K562 (cell line): ENCODE measurements at regions not wholly inside any gene's neighbourhood (a gene's known extent, or its start where the extent isn't known, plus 50 kb on each side); places are given as distances from the start of the nearest gene placed in this dataset.

Source experiments
- ATAC-seq: fragments of 200-7000 bp; cut with Tn5 transposase; 3 replicates; pipeline ENCODE4 v1.9.1; 2020; ENCODE audit warnings: moderate library complexity
- BruUV-seq: library from RNA; stranded (reverse); fragments of 400-500 nt; replicated peaks from 2 replicates; lab custom pipeline; 2021; lab: Mats Ljungman, UMichigan
- CTCF ChIA-PET: fragments of 300-600 bp; formaldehyde crosslinking; extraction: SDS; loops from one replicate; lab custom pipeline; 2021; ENCODE audit warnings: low intra/inter-chr PET ratio; lab: Yijun Ruan, JAX
- POLR2A ChIA-PET: fragments of 300-600, 350-650 bp; sonication (Branson Sonifier 250); formaldehyde crosslinking; extraction: SDS; loops from one replicate; lab custom pipeline; 2021; ENCODE audit warnings: antibody characterized with exemption, inconsistent platforms; lab: Yijun Ruan, JAX
- DNase-seq, 4 experiments: peaks; one replicate each; pipeline versions ENCODE4 v3.0.0 to v3.0.0-alpha.2; 2011 to 2018; ENCODE audit warnings: low spot score in 3 of 4, mixed read lengths in 3 of 4; ENCODE audit errors: extremely low read depth in 1 of 4
- FAIRE-seq: peaks from 2 replicates; lab custom pipeline; 2011; peaks lifted over from hg19 to GRCh38; lab: Jason Lieb, UNC
- H2AFZ ChIP-seq: 2 replicates; pipeline ENCODE4 v1.6.0; 2011; ENCODE audit warnings: low read depth, low read length, control low read depth, inconsistent platforms
- H3K27ac ChIP-seq: fragments of 200-600 bp; 3 replicates; pipeline ENCODE4 v1.8.0; 2011; ENCODE audit warnings: low read depth, mild to moderate bottlenecking, control low read depth, inconsistent platforms, low read length, moderate library complexity, mixed read lengths; ENCODE audit errors: extremely low read depth
- H3K27me3 ChIP-seq, 2 experiments: fragments of 300-600 bp in 1 of 2; 2 replicates in 1 of 2; 3 replicates in 1 of 2; pipeline versions ENCODE4 v1.6.0 to v1.8.0; 2011; ENCODE audit warnings: inconsistent platforms in 2 of 2, low read length in 2 of 2, mild to moderate bottlenecking in 1 of 2, mixed read lengths in 1 of 2, moderate library complexity in 1 of 2; ENCODE audit not compliant: control insufficient read depth in 2 of 2, insufficient read depth in 2 of 2
- H3K36me3 ChIP-seq: fragments of 300-600 bp; 3 replicates; pipeline ENCODE4 v1.8.0; 2011; ENCODE audit warnings: mild to moderate bottlenecking, low read length, inconsistent platforms; ENCODE audit not compliant: control insufficient read depth, insufficient read depth
- H3K4me1 ChIP-seq, 2 experiments: fragments of 200-600 bp in 1 of 2; replicated peaks in 1 of 2; 2 replicates in 1 of 2; 3 replicates in 1 of 2; pipeline versions ENCODE4 v1.5.1 to v1.8.0; 2011; ENCODE audit warnings: inconsistent platforms in 2 of 2, low read length in 2 of 2, mild to moderate bottlenecking in 1 of 2, mixed read lengths in 1 of 2, moderate library complexity in 1 of 2; ENCODE audit not compliant: control insufficient read depth in 2 of 2, insufficient read depth in 2 of 2
- H3K4me2 ChIP-seq: 2 replicates; pipeline ENCODE4 v1.6.1; 2011; ENCODE audit warnings: low read length, control low read depth, inconsistent platforms, mixed read lengths; ENCODE audit not compliant: insufficient read depth
- H3K4me3 ChIP-seq: fragments of 200-600 bp; sonication (generic), shearing (Covaris generic); 2 replicates; pipeline ENCODE4 v1.5.1; 2016; ENCODE audit warnings: control low read depth, inconsistent platforms
- H3K79me2 ChIP-seq: fragments of 200-600 bp; 3 replicates; pipeline ENCODE4 v1.8.0; 2011; ENCODE audit warnings: low read length, inconsistent platforms; ENCODE audit not compliant: control insufficient read depth, insufficient read depth
- H3K9ac ChIP-seq, 2 experiments: 2 replicates each; pipeline versions ENCODE4 v1.6.0 to v1.6.1; 2011; ENCODE audit warnings: low read depth in 2 of 2, low read length in 2 of 2, control low read depth in 1 of 2, inconsistent platforms in 1 of 2, mild to moderate bottlenecking in 1 of 2, mixed read lengths in 1 of 2; ENCODE audit not compliant: insufficient read depth in 1 of 2
- H3K9me1 ChIP-seq: one replicate; pipeline ENCODE4 v1.6.0; 2011; ENCODE audit warnings: inconsistent platforms, mild to moderate bottlenecking, low read length, moderate library complexity; ENCODE audit not compliant: control insufficient read depth, insufficient read depth
- H3K9me3 ChIP-seq: replicated peaks from 2 replicates; pipeline ENCODE4 v1.5.1; 2011; ENCODE audit warnings: low read depth, low read length, inconsistent platforms; ENCODE audit not compliant: control insufficient read depth, insufficient read depth
- H4K20me1 ChIP-seq: replicated peaks from 2 replicates; pipeline ENCODE4 v1.6.1; 2011; ENCODE audit warnings: low read length, inconsistent platforms, mixed read lengths; ENCODE audit not compliant: control insufficient read depth, insufficient read depth
- CBFB ChIP-seq: sonication (generic); formaldehyde crosslinking; IDR thresholded peaks from 2 replicates; pipeline ENCODE4 v1.4.0; 2020; ENCODE audit warnings: mild to moderate bottlenecking, missing genetic modification reagents
- CBX3 ChIP-seq, 2 experiments: IDR thresholded peaks; 1 replicate in 1 of 2; 2 replicates in 1 of 2; pipeline ENCODE4 v1.6.1; 2012; ENCODE audit warnings: inconsistent platforms in 2 of 2, low read length in 2 of 2, borderline replicate concordance in 1 of 2, control low read depth in 1 of 2
- CBX5 ChIP-seq: IDR thresholded peaks from 2 replicates; pipeline ENCODE4 v1.6.1; 2014; ENCODE audit warnings: low read depth, borderline replicate concordance
- CLOCK ChIP-seq: fragments of 250-450 bp; sonication (Bioruptor Pico); IDR thresholded peaks from 2 replicates; pipeline ENCODE4 v1.4.0; 2020; ENCODE audit warnings: mild to moderate bottlenecking, moderate library complexity, borderline replicate concordance
- CSDE1 ChIP-seq, 2 experiments: fragments of 450-650 bp; IDR thresholded peaks; 2 replicates each; pipeline ENCODE4 v1.6.1; 2016; ENCODE audit warnings: mild to moderate bottlenecking in 1 of 2
- EP400 ChIP-seq: fragments of 450-650 bp; IDR thresholded peaks from 2 replicates; pipeline ENCODE4 v1.6.1; 2017; ENCODE audit warnings: antibody characterized with exemption, mild to moderate bottlenecking, moderate library complexity
- HDAC1 ChIP-seq, 2 experiments: fragments of 450-650 bp; IDR thresholded peaks; 2 replicates each; pipeline ENCODE4 v1.6.1; 2016 to 2017; ENCODE audit warnings: inconsistent platforms in 1 of 2, mild to moderate bottlenecking in 1 of 2, moderate library complexity in 1 of 2
- HDGF ChIP-seq: fragments of 450-650 bp; IDR thresholded peaks from 2 replicates; pipeline ENCODE4 v1.6.1; 2016
- HIVEP1 ChIP-seq: fragments of 250-450 bp; sonication (Bioruptor Pico); IDR thresholded peaks from 2 replicates; pipeline ENCODE4 v1.4.0; 2020; ENCODE audit warnings: mild to moderate bottlenecking
- JUND ChIP-seq, 2 experiments: IDR thresholded peaks; 2 replicates in 1 of 2; 3 replicates in 1 of 2; pipeline ENCODE4 v1.6.1; 2011; ENCODE audit warnings: borderline replicate concordance in 2 of 2, low read depth in 2 of 2, low read length in 2 of 2, improper control_type of control experiment in 1 of 2, missing biosample characterization in 1 of 2, missing genetic modification characterization in 1 of 2, missing genetic modification reagents in 1 of 2
- MAFK ChIP-seq: IDR thresholded peaks from 2 replicates; pipeline ENCODE4 v1.6.1; 2011; ENCODE audit warnings: low read length, improper control_type of control experiment
- PHB2 ChIP-seq: fragments of 450-650 bp; IDR thresholded peaks from 2 replicates; pipeline ENCODE4 v1.6.1; 2017; ENCODE audit warnings: low read depth
- TRIM24 ChIP-seq, 2 experiments: fragments of 450-650 bp; IDR thresholded peaks; 2 replicates each; pipeline ENCODE4 v1.6.1; 2016
- TRIM28 ChIP-seq: fragments of 450-650 bp; IDR thresholded peaks from 2 replicates; pipeline ENCODE4 v1.6.1; 2017
- XRCC4 ChIP-seq: IDR thresholded peaks from one replicate; pipeline ENCODE4 v1.6.1; 2011; ENCODE audit not compliant: insufficient read depth, insufficient read length; ENCODE audit errors: extremely low read depth
- ZNF586 ChIP-seq: fragments of 450-650 bp; formaldehyde crosslinking; conservative IDR thresholded peaks from 2 replicates; pipeline ENCODE4 v1.4.0; 2020; ENCODE audit warnings: mild to moderate bottlenecking, moderate library complexity
- WGBS: fragments of 100-300 bp; shearing (Covaris generic); methylation state at CpG from one replicate; pipeline ENCODE4 v1.1.6; 2016; ENCODE audit warnings: low coverage, mixed read lengths; ENCODE audit not compliant: insufficient coverage; ENCODE audit errors: missing lambda C conversion rate; 5-methylcytosine and 5-hydroxymethylcytosine counted together
- in situ Hi-C: fragments of 300-500 bp; cut with MboI; formaldehyde crosslinking; loops from 4 replicates; pipeline ENCODE4 v1.15.0; 2018; ENCODE audit warnings: inconsistent platforms, mixed read lengths
- intact Hi-C: fragments of 100-400 bp; cut with micrococcal nuclease; formaldehyde crosslinking; loops from 2 replicates; pipeline ENCODE4 v1.14.2; 2022

GRCh38 chr2:125073440-125073839, 1048.4 kb downstream of the CNTNAP5 start:
- CTCF ChIA-PET, result no interaction called here
- no peaks in the 10 kb centered on the region for H3K9me1 ChIP-seq
- intact Hi-C loops (no loop called here), in situ Hi-C loops (no loop called here)
- POLR2A ChIA-PET, result no interaction called here
- no peak for DNase-seq
- no peak for FAIRE-seq
- H4K20me1 ChIP-seq, result no peaks in the 10 kb centered on the region
- no peak for ATAC-seq
- H2AFZ ChIP-seq, result no peak overlapping the region
- no peaks in the 10 kb centered on the region for H3K27me3 ChIP-seq
- 2% methylated on average over 3 of the region's 3 CpGs for WGBS
- H3K36me3 ChIP-seq, result no peaks in the 10 kb centered on the region
- no peak overlapping the region for H3K27ac ChIP-seq
- BruUV-seq, result no TSS peak
- no peaks in the 10 kb centered on the region; the same call in 1 of the 2 replicates for H3K9me3 ChIP-seq
- H3K4me3 ChIP-seq, result no peak overlapping the region
- H3K9ac ChIP-seq, result no peak overlapping the region
- TF ChIP-seq CBX5 (peak; percentile 87), TRIM28 (0 out of 2 replicates have a peak, but pooled peaks have one; percentile 39), TRIM24 (IDR thresholded peaks at IDR 0.05) (no peak), CBX3 (IDR thresholded peaks at IDR 0.05; ENCODE audit: borderline replicate concordance in 1 of 2, low read length in 2 of 2) (peak in 1 of 2 experiments; percentile 57; a peak in 1 of 3 replicates)
- no peaks in the 10 kb centered on the region for H3K4me1 ChIP-seq
- H3K79me2 ChIP-seq, result no peaks in the 10 kb centered on the region
- no peak overlapping the region for H3K4me2 ChIP-seq

GRCh38 chr2:125085904-125086303, 1060.8 kb downstream of the CNTNAP5 start:
- ChIA-PET POLR2A (no interaction called here), CTCF (no interaction called here)
- WGBS, result 0% methylated on average over 1 of the region's 1 CpG
- H3K9me1 ChIP-seq, result no peaks in the 10 kb centered on the region
- no peaks in the 10 kb centered on the region for H3K4me1 ChIP-seq
- H3K36me3 ChIP-seq, result no peaks in the 10 kb centered on the region
- no peaks in the 10 kb centered on the region for H3K9me3 ChIP-seq
- intact Hi-C loops, result no loop called here
- no peaks in the 10 kb centered on the region for H3K27me3 ChIP-seq
- in situ Hi-C loops, result no loop called here
- no peaks in the 10 kb centered on the region for H3K79me2 ChIP-seq
- no peak overlapping the region for H3K27ac ChIP-seq
- DNase-seq, result no peak
- no peak for ATAC-seq
- H3K4me2 ChIP-seq, result no peak overlapping the region
- H2AFZ ChIP-seq, result no peak overlapping the region
- H3K4me3 ChIP-seq, result no peak overlapping the region
- FAIRE-seq, result no peak
- no TSS peak for BruUV-seq
- no peak overlapping the region for H3K9ac ChIP-seq
- no peaks in the 10 kb centered on the region for H4K20me1 ChIP-seq
- TF ChIP-seq CLOCK (CRISPR knock-in tag) (no peak), MAFK (no peak), XRCC4 (no peak), TRIM24 (IDR thresholded peaks at IDR 0.05) (no peak), ZNF586 (CRISPR knock-in tag) (no peak), HDAC1 (IDR thresholded peaks at IDR 0.05) (no peak), HIVEP1 (CRISPR knock-in tag) (no peak), PHB2 (no peak), JUND (IDR thresholded peaks at IDR 0.05; ENCODE audit: borderline replicate concordance, low read depth, low read length) (no peak), JUND (tag; IDR thresholded peaks at IDR 0.05; ENCODE audit: borderline replicate concordance, low read depth, low read length) (no peak), CSDE1 (IDR thresholded peaks at IDR 0.05) (no peak), EP400 (no peak), CBFB (CRISPR knock-in tag) (no peak), HDGF (no peak)
